Tibial artery (tissue), 4 donors: ENCODE measurements at regions not wholly inside any gene's neighbourhood (a gene's known extent, or its start where the extent isn't known, plus 50 kb on each side); places are given as distances from the start of the nearest gene placed in this dataset.

Experiments used
- DNase-seq, 2 donors: peaks; one replicate each; pipeline ENCODE4 v3.0.0-alpha.2; 2019
- H3K27ac ChIP-seq, 2 donors: fragments of 200-600 bp; sonication (generic) in 1 of 2; 1 replicate in 1 of 2; 2 replicates in 1 of 2; pipeline ENCODE4 v1.5.1; 2018 to 2019; ENCODE audit warnings: mild to moderate bottlenecking in 1 of 2
- H3K27me3 ChIP-seq, 2 donors: fragments of 200-600 bp; sonication (generic) in 1 of 2; one replicate each; pipeline versions ENCODE4 v1.5.1 to v1.6.0; 2016 to 2019
- H3K36me3 ChIP-seq, 3 donors: fragments of 200-600 bp; sonication (generic) in 2 of 3; one replicate each; pipeline ENCODE4 v1.5.1; 2016 to 2019; ENCODE audit warnings: mild to moderate bottlenecking in 2 of 3
- H3K4me1 ChIP-seq, 4 donors: fragments of 200-600 bp; sonication (generic) in 2 of 4; 1 replicate in 3 of 4; 2 replicates in 1 of 4; pipeline ENCODE4 v1.5.1; 2016 to 2019
- H3K4me3 ChIP-seq, 2 donors: fragments of 200-600 bp; sonication (generic) in 1 of 2; 1 replicate in 1 of 2; 2 replicates in 1 of 2; pipeline ENCODE4 v1.5.1; 2018 to 2019; ENCODE audit warnings: mild to moderate bottlenecking in 2 of 2
- H3K9me3 ChIP-seq, 3 donors: fragments of 200-600 bp; sonication (generic) in 1 of 3; one replicate each; pipeline ENCODE4 v1.5.1; 2016 to 2019
- CTCF ChIP-seq, 2 experiments: fragments of 200-600 bp in 1 of 2; fragments of 450-650 bp in 1 of 2; IDR thresholded peaks; one replicate each; pipeline ENCODE4 v1.5.1; 2017 to 2019; ENCODE audit warnings: antibody characterized with exemption in 2 of 2, mild to moderate bottlenecking in 1 of 2, moderate library complexity in 1 of 2
- intact Hi-C: fragments of 100-400 bp; cut with DNase I; formaldehyde crosslinking; loops from one replicate; pipeline ENCODE4 v1.15.0; 2023; ENCODE audit warnings: low total_unique reads

- no peak for DNase-seq
- no peak for TF ChIP-seq CTCF (IDR thresholded peaks at IDR 0.05)
- Histone ChIP-seq H3K4me3 (no peak overlapping the region), H3K27me3 (no peaks in the 10 kb centered on the region), H3K36me3 (no peaks in the 10 kb centered on the region), H3K9me3 (no peaks in the 10 kb centered on the region), H3K4me1 (no peaks in the 10 kb centered on the region), H3K27ac (no peak overlapping the region)
- intact Hi-C loops: no loop called here
Measured at GRCh38 chr2:219824996-219825395, 197.6 kb downstream of the SLC4A3 start.

DNA sequence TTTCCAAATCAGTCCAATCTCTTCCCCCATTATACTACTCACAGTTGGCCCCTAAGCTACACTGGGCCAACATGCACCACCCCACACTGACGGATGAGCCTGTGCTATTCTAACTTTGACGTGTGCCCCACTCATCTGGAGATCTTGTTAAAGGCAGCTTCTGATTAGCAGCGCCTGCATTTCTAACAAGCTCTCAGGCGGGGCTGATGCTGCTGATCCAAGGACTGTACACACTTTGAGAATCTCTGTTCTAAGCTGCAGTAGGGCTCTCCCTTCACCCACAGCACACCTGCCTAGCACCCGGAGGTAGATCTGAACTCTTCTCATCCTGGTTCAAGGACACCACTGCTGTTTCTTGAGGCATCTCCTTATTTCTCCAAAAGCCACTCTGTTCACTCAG lies 200.7 kb downstream of the SLC4A3 start:
- Histone ChIP-seq H3K9me3 (no peaks in the 10 kb centered on the region), H3K27ac (no peak overlapping the region), H3K4me3 (no peak overlapping the region), H3K27me3 (no peaks in the 10 kb centered on the region), H3K4me1 (no peaks in the 10 kb centered on the region), H3K36me3 (no peaks in the 10 kb centered on the region)
- intact Hi-C loops: no loop called here
- no peak for TF ChIP-seq CTCF (IDR thresholded peaks at IDR 0.05)
- DNase-seq: no peak

DNA sequence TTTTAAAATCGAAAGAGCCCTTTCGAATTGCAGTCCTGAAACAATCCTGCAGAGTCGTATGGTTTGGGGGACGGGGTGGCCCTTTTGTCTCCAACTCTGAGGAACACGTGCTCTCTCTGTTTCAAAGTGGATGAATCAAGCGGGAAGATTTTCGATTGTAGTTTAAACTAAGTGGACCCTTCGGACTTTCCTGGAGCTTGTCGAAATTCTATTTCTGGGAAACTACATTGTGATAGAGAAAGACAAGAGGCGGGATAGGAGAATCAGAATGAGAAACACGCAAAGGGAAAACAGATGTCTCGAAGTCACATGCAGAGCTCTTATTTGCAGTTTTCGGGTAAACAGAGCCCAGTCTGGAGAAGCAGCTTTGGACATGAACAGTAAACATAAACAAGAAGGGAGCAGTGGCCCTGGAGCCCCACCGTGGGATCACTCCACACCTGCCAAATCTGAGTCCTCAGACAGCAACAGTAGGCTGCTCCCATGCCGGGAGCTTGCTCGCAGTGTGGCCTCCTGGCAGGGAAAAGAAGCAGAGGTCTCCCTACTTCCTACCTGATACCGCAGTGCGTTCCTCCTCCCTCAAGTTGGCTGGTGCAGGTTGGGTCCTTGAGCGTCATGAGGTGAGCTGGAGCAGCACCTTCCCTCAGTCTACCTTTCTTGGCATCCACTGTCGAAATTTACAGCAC lies 202.4 kb downstream of the SLC4A3 start:
- Histone ChIP-seq H3K27me3 (no peaks in the 10 kb centered on the region), H3K4me3 (no peak overlapping the region), H3K27ac (no peak overlapping the region), H3K9me3 (no peaks in the 10 kb centered on the region), H3K4me1 (no peaks in the 10 kb centered on the region), H3K36me3 (no peaks in the 10 kb centered on the region)
- intact Hi-C loops: no loop called here
- no peak for TF ChIP-seq CTCF (IDR thresholded peaks at IDR 0.05)
- no peak for DNase-seq

GRCh38 chr2:219830353-219830738 lies 202.9 kb downstream of the SLC4A3 start:
- TF ChIP-seq CTCF (IDR thresholded peaks at IDR 0.05): no peak
- intact Hi-C loops: no loop called here
- Histone ChIP-seq H3K4me1 (no peaks in the 10 kb centered on the region), H3K27me3 (no peaks in the 10 kb centered on the region), H3K4me3 (no peak overlapping the region), H3K27ac (no peak overlapping the region), H3K36me3 (no peaks in the 10 kb centered on the region), H3K9me3 (no peaks in the 10 kb centered on the region)
- no peak for DNase-seq

- no peaks in the 10 kb centered on the region for H3K27me3 ChIP-seq
- H3K36me3 ChIP-seq: no peaks in the 10 kb centered on the region
- H3K27ac ChIP-seq: no peak overlapping the region
- H3K4me1 ChIP-seq: no peaks in the 10 kb centered on the region
- no peak for DNase-seq
- H3K4me3 ChIP-seq: no peak overlapping the region
- intact Hi-C loops: no loop called here
- no peak for TF ChIP-seq CTCF (IDR thresholded peaks at IDR 0.05)
- no peaks in the 10 kb centered on the region for H3K9me3 ChIP-seq
Measured at GRCh38 chr2:219831957-219832356, 204.5 kb downstream of the SLC4A3 start.

- no peak overlapping the region for H3K27ac ChIP-seq
- no peaks in the 10 kb centered on the region for H3K27me3 ChIP-seq
- no peaks in the 10 kb centered on the region for H3K9me3 ChIP-seq
- intact Hi-C loops: no loop called here
- no peak for DNase-seq
- no peaks in the 10 kb centered on the region for H3K36me3 ChIP-seq
- TF ChIP-seq CTCF (IDR thresholded peaks at IDR 0.05): no peak
- H3K4me3 ChIP-seq: no peak overlapping the region
- no peaks in the 10 kb centered on the region for H3K4me1 ChIP-seq
Measured at GRCh38 chr2:219832904-219833303, 205.5 kb downstream of the SLC4A3 start.
